Activated CD8-positive, alpha-beta memory T cell treated with anti-CD3 and anti-CD28 coated beads, Interleukin-2, amount 50 U/mL, for 48 hours (primary cell): ENCODE measurements at regions not wholly inside any gene's neighbourhood (a gene's known extent, or its start where the extent isn't known, plus 50 kb on each side); places are given as distances from the start of the nearest gene placed in this dataset.
A peak's percentile ranks its signal among the peaks of the same experiment; 100 is the strongest.

Experiments used
- DNase-seq: peaks from one replicate; pipeline ENCODE4 v3.0.0-alpha.2; 2020

DNA sequence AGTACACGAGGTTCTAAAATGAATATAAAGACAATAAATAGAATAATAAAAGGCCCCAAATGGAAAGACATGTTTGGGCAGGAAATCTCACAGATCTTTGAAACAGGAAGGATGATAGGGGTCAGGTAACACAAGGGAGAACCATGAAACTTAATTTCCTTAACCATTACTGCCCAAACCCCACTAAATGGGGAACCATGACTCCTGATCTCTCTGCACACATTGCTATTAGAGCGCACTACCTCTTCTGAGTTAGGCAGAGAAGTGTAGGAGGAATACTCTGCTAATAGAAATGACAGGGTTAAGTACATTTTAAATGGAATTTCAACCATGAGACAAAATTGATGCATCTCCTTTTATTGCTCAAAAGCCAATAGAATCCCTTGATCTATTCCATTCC is 213.7 kb upstream of the SETBP1 start:
- DNase-seq = no peak

DNA sequence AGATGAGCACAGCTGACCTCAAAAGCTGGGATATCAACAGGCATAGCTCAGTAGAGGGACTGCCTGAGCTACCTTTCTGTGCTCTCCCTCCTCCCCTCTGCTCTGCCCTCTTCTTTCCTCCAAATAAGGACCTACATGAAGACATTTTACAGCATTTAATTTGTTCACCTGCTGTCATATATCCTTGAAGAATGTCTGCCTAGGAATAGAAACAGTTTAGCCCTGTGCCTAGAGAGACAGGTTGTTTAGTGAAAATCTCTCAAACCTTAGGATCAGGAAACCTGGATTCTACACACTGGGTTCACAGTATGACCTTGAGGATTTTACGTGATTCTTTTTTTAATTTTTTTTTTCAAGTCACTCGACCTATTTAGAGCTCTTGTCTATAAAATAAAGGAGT is 213.0 kb upstream of the SETBP1 start:
- DNase-seq = no peak

DNA sequence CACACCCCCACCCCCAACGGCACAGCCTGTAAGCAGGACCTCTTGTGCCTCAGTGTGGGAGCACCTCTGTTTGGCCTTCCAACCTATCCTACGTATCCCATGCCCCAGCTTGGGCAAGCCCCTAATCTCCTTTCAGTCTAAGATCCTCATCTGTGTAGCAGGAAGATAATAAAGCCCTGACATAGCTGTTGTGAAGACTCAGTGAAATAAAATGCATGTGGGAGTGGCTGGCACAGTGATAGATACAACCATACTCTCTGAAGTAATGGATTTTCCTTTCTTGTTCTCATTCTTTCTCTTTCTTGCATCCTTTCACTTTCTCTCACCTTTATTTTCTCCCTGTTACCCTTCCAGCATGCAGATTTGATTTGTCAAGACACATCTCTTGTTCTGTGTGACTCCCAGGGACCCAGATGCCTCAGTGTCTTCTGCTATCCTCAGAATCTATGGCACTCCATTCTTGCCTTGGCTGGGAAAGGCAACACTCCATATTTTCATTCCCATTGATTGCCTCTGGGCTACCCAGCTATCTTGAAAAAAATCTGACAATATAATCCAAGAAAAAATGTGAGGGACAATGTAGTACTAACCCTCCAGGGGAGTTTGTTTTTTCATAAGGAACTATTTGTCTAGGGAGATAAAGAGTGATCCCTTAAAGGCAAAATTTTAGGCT is 207.2 kb upstream of the SETBP1 start:
- DNase-seq = no peak

- DNase-seq = no peak
Measured at GRCh38 chr18:44474067-44474411, 206.6 kb upstream of the SETBP1 start.

DNA sequence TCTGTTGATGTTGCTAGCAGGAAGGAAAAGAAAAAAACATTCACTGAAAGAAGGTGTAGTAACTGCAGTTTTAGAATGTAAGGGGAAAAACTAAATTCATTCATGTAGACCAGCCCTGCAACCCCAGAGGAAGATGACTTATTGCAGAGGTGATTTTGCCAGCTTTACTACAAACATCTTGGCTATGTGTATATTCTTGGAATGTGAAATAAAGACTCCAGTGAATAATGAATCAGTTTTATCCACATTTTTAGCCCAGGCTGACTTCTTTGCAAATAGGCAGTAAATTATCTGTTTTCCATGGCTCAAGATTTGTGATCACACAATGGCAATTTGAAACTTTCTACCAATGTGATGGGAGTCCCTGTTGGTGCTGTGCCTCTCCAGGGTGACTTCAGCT is 206.1 kb upstream of the SETBP1 start:
- DNase-seq = no peak

- no peak for DNase-seq
Measured at GRCh38 chr18:44482761-44483160, 197.9 kb upstream of the SETBP1 start.

DNA sequence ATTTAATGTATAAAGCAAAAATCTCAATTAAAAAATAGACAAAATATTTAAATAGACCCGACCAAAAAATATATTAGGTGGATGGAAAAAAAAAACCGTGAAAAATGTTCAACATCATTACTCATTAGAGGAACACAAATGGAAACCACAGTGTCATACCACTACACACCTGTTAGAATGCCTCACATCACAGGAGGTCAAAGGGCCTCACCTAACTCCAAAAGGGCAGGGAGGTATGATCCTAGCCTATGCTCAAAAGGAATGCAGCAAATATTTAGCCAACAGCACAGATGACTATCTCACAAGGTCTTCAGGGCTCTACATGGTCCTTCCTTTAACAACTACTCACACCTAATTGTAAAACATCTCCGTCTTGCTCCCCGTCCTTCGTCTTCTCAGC is 185.5 kb upstream of the SETBP1 start:
- no peak for DNase-seq

GRCh38 chr18:44497311-44497710 is 183.4 kb upstream of the SETBP1 start:
- no peak for DNase-seq

- DNase-seq = no peak
Measured at GRCh38 chr18:44497757-44498490, 182.8 kb upstream of the SETBP1 start.

DNA sequence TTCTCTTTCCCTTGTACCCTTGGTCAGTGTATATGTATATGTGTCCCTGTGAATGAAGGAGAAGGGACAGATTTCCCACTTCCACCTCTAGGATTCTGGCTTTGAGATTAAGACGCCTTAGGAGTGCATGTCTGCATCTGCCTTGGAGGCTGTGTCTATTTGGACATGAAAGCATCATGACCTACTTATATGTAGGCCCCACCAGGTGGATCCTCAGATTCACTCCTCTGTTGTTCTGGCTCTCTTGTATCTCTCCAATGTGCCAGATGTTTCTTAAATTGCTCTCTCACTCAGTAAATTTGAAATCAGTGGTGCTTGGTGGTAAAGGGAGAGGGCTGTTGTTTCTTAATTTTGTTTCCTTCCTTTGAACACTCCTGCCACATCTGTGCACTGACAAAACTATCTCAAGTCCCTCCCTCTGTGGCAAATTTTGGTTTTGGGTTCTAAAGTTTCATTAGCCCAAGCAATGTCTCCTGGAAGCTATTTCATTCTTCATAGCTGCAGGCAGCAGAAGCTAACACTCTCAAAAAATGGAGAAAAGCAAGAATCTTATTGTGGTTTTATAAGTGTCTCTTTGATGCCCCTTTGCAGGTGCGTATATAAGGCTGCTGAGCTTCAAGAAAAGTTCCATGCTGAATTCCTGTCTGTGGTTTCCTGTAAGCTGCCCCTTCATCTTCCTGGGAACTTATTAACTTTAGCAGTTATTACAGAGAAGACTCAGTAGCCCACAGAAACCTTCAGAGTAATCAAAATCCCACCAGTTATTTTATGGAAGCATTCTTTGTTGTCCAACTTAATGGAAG is 179.7 kb upstream of the SETBP1 start:
- DNase-seq = no peak

DNA sequence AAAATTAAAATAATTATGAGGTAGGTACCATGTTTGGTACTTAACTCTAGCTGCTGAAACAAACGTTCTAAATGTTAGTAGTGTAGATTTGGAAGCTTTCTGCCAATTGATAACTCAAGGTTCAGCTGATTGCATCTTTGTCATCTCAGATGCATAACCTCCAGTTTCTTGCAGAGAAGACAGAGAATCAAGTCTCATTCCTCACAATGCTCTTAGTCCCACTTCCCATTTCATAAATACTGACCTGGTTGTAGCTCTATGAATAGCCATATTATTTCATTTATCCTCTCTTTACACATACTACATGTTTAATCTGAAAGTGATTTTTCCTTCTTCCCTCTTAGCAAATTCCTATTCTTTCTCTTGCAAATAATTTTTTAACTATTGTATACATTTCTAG is 178.5 kb upstream of the SETBP1 start:
- no peak for DNase-seq

GRCh38 chr18:44502790-44503189 is 177.9 kb upstream of the SETBP1 start:
- no peak for DNase-seq

GRCh38 chr18:44503854-44504253 is 176.8 kb upstream of the SETBP1 start:
- DNase-seq = no peak

- peak; percentile 53 for DNase-seq
Measured at GRCh38 chr18:44507729-44508325, 172.9 kb upstream of the SETBP1 start.

- no peak for DNase-seq
Measured at GRCh38 chr18:44508474-44508873, 172.2 kb upstream of the SETBP1 start.

DNA sequence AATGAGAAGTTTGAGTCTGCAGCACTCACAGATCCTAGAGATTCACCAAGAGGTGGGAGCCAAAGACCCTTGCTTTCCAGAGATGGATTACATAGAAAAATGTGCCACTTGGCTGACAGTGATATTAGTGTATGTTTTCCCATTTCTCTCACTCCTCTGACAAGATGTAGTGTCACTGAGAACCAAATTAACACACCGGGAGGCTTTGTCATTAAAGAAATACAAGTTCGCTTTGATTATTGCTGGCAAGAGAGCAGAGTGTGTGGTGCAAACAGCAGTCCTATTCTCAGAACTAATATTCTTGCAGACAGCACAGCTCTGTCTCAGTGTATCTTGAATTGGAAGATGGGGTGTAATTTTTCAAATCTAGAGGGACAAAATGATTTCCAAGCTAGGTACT is 171.6 kb upstream of the SETBP1 start:
- DNase-seq = no peak

DNA sequence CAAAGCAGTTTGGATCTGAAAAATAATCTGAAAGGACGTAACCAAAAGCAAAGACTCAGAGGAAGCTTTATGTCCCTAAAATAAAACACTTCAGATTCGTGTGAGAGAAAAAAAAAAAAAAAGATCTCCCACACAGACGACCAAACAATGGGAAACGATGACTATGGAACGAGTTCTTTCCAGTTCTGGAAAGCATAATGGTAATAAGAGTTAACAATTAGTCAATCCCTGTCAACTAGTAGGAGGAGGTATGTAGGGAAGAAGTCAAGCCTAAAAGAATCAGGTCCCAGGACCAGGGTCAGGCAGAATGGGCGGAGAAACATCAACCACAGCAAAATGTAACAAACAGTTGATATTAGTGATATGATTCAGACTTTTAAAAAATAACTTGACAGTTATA is 170.3 kb upstream of the SETBP1 start:
- no peak for DNase-seq

- no peak for DNase-seq
Measured at GRCh38 chr18:44513233-44513632, 167.5 kb upstream of the SETBP1 start.

DNA sequence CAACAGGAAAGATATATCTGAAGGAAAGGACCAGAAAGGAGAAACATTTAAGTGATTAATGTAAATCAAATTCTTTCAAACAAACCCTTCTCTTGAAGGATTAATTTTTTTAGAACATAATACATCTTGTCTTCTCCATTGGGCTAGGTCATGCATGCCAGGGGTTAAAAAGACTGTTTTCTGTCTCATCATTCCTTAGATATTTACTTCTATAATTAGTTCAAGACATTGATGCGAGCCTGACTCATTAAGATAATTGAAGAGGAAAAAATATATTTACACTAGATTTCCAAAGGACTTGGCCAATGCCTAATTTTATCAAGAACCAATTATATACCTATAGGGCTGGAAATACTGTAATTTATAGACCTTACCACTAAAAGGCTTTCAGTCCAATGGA is 166.6 kb upstream of the SETBP1 start:
- DNase-seq = no peak

- DNase-seq = no peak
Measured at GRCh38 chr18:44514766-44515165, 165.9 kb upstream of the SETBP1 start.

DNA sequence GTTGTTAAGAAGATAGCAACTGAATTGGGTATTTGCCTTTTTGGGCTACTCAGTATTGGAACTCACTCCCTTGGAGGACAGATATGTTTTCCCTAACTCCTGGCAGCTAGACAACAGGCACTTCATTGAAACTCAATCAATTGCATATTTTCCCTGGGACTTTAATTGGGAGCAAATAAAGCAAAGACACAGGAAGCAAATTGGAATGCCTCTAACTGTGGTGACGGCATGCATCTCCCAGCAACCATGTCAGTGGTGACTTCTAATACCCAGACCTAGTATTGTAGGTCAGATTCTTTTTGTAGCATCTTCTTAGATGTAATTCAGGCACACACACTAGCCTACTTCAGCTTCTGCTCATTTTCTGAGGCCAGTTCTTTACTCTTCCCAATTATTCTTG is 164.2 kb upstream of the SETBP1 start:
- no peak for DNase-seq

- no peak for DNase-seq
Measured at GRCh38 chr18:44517136-44517535, 163.6 kb upstream of the SETBP1 start.

DNA sequence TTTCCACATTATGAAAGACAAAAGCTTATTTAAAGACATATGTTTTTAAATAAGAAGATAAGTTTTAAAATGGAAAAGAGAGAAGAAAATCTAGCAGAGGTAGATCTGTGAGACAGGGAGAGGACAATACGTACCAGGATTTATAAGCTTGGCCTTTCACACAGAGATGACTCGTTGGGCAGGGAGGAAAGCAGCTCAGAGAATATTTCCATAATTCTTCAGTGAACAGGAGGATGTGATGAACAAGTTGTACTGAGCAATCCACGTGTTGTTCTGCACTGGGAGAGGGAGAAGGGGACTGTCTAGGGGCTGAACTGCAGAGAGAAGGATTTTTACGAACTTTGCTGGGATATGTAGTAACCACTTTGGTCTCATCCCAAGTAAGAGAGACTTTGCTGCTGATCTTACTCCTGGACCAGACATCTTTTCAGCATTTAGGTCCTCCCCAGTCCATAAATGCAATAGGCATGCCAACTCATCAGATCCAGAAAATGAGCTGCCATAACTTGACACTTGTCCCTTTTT is 162.5 kb upstream of the SETBP1 start:
- no peak for DNase-seq
